IMR-90 (cell line): ENCODE measurements at regions not wholly inside any gene's neighbourhood (a gene's known extent, or its start where the extent isn't known, plus 50 kb on each side); places are given as distances from the start of the nearest gene placed in this dataset.

ENCODE experiments used
- ATAC-seq: fragments of 200-7000 bp; cut with Tn5 transposase; 2 replicates; pipeline ENCODE4 v1.9.1; 2020; ENCODE audit warnings: low read depth, mild to moderate bottlenecking, moderate library complexity
- BruUV-seq: library from RNA; stranded (reverse); fragments of 400-500 nt; replicated peaks from 2 replicates; lab custom pipeline; 2021; lab: Mats Ljungman, UMichigan
- CTCF ChIA-PET: fragments of 300-600 bp; formaldehyde crosslinking; extraction: SDS; loops from one replicate; lab custom pipeline; 2021; ENCODE audit warnings: antibody characterized with exemption; lab: Yijun Ruan, JAX
- POLR2A ChIA-PET: fragments of 300-600 bp; sonication (Branson Sonifier 250); formaldehyde crosslinking; loops from one replicate; lab custom pipeline; 2022; ENCODE audit warnings: antibody characterized with exemption; ENCODE audit not compliant: unreplicated experiment; lab: Charles Lee
- DNase-seq: peaks from one replicate; pipeline ENCODE4 v3.0.0; 2013
- H2AFZ ChIP-seq: replicated peaks from 2 replicates; pipeline ENCODE3; 2013; ENCODE audit warnings: low read length, mild to moderate bottlenecking; ENCODE audit not compliant: poor library complexity
- H2AK5ac ChIP-seq: 2 replicates; pipeline ENCODE4 v1.6.1; 2013; ENCODE audit warnings: low read depth, low read length, inconsistent platforms
- H2AK9ac ChIP-seq: replicated peaks from 2 replicates; pipeline ENCODE3; 2013; ENCODE audit warnings: mild to moderate bottlenecking, low read depth, low read length, moderate library complexity; ENCODE audit not compliant: poor library complexity
- H2BK120ac ChIP-seq: 2 replicates; pipeline ENCODE4 v1.6.1; 2013; ENCODE audit warnings: low read depth, low read length, inconsistent platforms
- H2BK15ac ChIP-seq: 3 replicates; pipeline ENCODE4 v1.6.1; 2013; ENCODE audit warnings: low read depth, low read length, inconsistent platforms
- H2BK20ac ChIP-seq: 2 replicates; pipeline ENCODE4 v1.6.1; 2013; ENCODE audit warnings: low read depth, mild to moderate bottlenecking, inconsistent platforms, low read length, moderate library complexity
- H2BK5ac ChIP-seq: 2 replicates; pipeline ENCODE4 v1.6.1; 2013; ENCODE audit warnings: mild to moderate bottlenecking, low read depth, low read length, inconsistent platforms; ENCODE audit not compliant: poor library complexity, severe bottlenecking
- H3K14ac ChIP-seq: replicated peaks from 2 replicates; pipeline ENCODE4 v1.6.1; 2013; ENCODE audit warnings: low read depth, low read length, inconsistent platforms
- H3K18ac ChIP-seq: 2 replicates; pipeline ENCODE4 v1.6.1; 2013; ENCODE audit warnings: low read depth, low read length, control low read depth
- H3K23ac ChIP-seq: 2 replicates; pipeline ENCODE4 v1.6.1; 2013; ENCODE audit warnings: low read depth, low read length, inconsistent platforms
- H3K27ac ChIP-seq: 2 replicates; pipeline ENCODE4 v1.5.1; 2013; ENCODE audit warnings: mild to moderate bottlenecking, control low read depth, low read length; ENCODE audit not compliant: insufficient read depth
- H3K27me3 ChIP-seq: 2 replicates; pipeline ENCODE4 v1.6.1; 2013; ENCODE audit warnings: low read length; ENCODE audit not compliant: control insufficient read depth, insufficient read depth
- H3K36me3 ChIP-seq: 2 replicates; pipeline ENCODE4 v1.6.1; 2013; ENCODE audit warnings: low read length, mixed read lengths; ENCODE audit not compliant: control insufficient read depth, insufficient read depth
- H3K4ac ChIP-seq: 2 replicates; pipeline ENCODE4 v1.6.1; 2013; ENCODE audit warnings: low read depth, low read length, inconsistent platforms
- H3K4me1 ChIP-seq: 2 replicates; pipeline ENCODE4 v1.6.1; 2013; ENCODE audit warnings: low read length, mixed read lengths; ENCODE audit not compliant: control insufficient read depth, insufficient read depth
- H3K4me2 ChIP-seq: 2 replicates; pipeline ENCODE4 v1.6.1; 2013; ENCODE audit warnings: low read depth, mild to moderate bottlenecking, control low read depth, low read length, moderate library complexity
- H3K4me3 ChIP-seq: 2 replicates; pipeline ENCODE4 v1.5.1; 2013; ENCODE audit warnings: low read depth, mild to moderate bottlenecking, control low read depth, low read length, moderate library complexity; ENCODE audit not compliant: insufficient read depth
- H3K56ac ChIP-seq: 2 replicates; pipeline ENCODE4 v1.6.1; 2013; ENCODE audit warnings: low read length, inconsistent platforms; ENCODE audit not compliant: insufficient read depth; ENCODE audit errors: extremely low read depth
- H3K79me1 ChIP-seq, 2 experiments: 2 replicates each; pipeline ENCODE4 v1.6.1; 2013; ENCODE audit warnings: low read length in 2 of 2, inconsistent platforms in 1 of 2, low read depth in 1 of 2
- H3K9ac ChIP-seq: 2 replicates; pipeline ENCODE4 v1.6.1; 2013; ENCODE audit warnings: low read depth, low read length, control low read depth
- H3K9me1 ChIP-seq: 2 replicates; pipeline ENCODE4 v1.6.1; 2013; ENCODE audit warnings: low read length, inconsistent platforms; ENCODE audit not compliant: insufficient read depth
- H3K9me3 ChIP-seq: 2 replicates; pipeline ENCODE4 v1.6.1; 2013; ENCODE audit warnings: low read length; ENCODE audit not compliant: control insufficient read depth, insufficient read depth
- H4K20me1 ChIP-seq: 2 replicates; pipeline ENCODE4 v1.6.1; 2013; ENCODE audit warnings: low read length, inconsistent platforms; ENCODE audit not compliant: insufficient read depth
- H4K5ac ChIP-seq: 2 replicates; pipeline ENCODE4 v1.6.1; 2013; ENCODE audit warnings: mild to moderate bottlenecking, low read depth, low read length, control low read depth
- H4K8ac ChIP-seq, 2 experiments: 2 replicates each; pipeline ENCODE4 v1.6.1; 2013; ENCODE audit warnings: low read depth in 2 of 2, low read length in 2 of 2, control low read depth in 1 of 2, inconsistent platforms in 1 of 2
- H4K91ac ChIP-seq: 2 replicates; pipeline ENCODE4 v1.6.1; 2013; ENCODE audit warnings: low read depth, low read length, inconsistent platforms; ENCODE audit not compliant: insufficient read depth
- BHLHE40 ChIP-seq: fragments of 150-350 bp; IDR thresholded peaks from 2 replicates; pipeline ENCODE4 v1.6.1; 2016; ENCODE audit warnings: mild to moderate bottlenecking, low read depth, low read length
- CEBPB ChIP-seq: IDR thresholded peaks from 2 replicates; pipeline ENCODE4 v1.6.1; 2012; ENCODE audit warnings: low read depth, low read length, improper control_type of control experiment
- CHD1 ChIP-seq: IDR thresholded peaks from 2 replicates; pipeline ENCODE4 v1.6.1; 2012; ENCODE audit warnings: low read depth, low read length, improper control_type of control experiment
- ELK1 ChIP-seq: fragments of 150-350 bp; IDR thresholded peaks from 2 replicates; pipeline ENCODE4 v1.6.1; 2016; ENCODE audit warnings: low read depth, mild to moderate bottlenecking, low read length, moderate library complexity, borderline replicate concordance
- FOS ChIP-seq: fragments of 150-350 bp; IDR thresholded peaks from 2 replicates; pipeline ENCODE4 v1.6.1; 2016; ENCODE audit warnings: low read depth, low read length
- MAFK ChIP-seq: IDR thresholded peaks from 2 replicates; pipeline ENCODE4 v1.6.1; 2012; ENCODE audit warnings: low read depth, low read length, improper control_type of control experiment
- MAZ ChIP-seq: IDR thresholded peaks from 2 replicates; pipeline ENCODE4 v1.6.1; 2012; ENCODE audit warnings: low read depth, mild to moderate bottlenecking, low read length, improper control_type of control experiment, moderate library complexity, borderline replicate concordance
- MXI1 ChIP-seq: IDR thresholded peaks from 2 replicates; pipeline ENCODE4 v1.6.1; 2012; ENCODE audit warnings: low read depth, mild to moderate bottlenecking, low read length, moderate library complexity, borderline replicate concordance
- NFE2L2 ChIP-seq: fragments of 150-350 bp; IDR thresholded peaks from 2 replicates; pipeline ENCODE4 v1.6.1; 2016; ENCODE audit warnings: low read depth, mild to moderate bottlenecking, low read length
- POLR2A ChIP-seq: IDR thresholded peaks from 2 replicates; pipeline ENCODE4 v1.6.1; 2012; ENCODE audit warnings: mild to moderate bottlenecking, low read depth, low read length
- RAD21 ChIP-seq: IDR thresholded peaks from 2 replicates; pipeline ENCODE4 v1.6.1; 2012; ENCODE audit warnings: low read length, improper control_type of control experiment
- RCOR1 ChIP-seq: IDR thresholded peaks from 2 replicates; pipeline ENCODE4 v1.6.1; 2012; ENCODE audit warnings: mild to moderate bottlenecking, low read length, improper control_type of control experiment; ENCODE audit not compliant: insufficient replicate concordance
- RFX5 ChIP-seq: IDR thresholded peaks from 2 replicates; pipeline ENCODE4 v1.8.0; 2012; ENCODE audit warnings: low read depth, mild to moderate bottlenecking, low read length, moderate library complexity
- SMC3 ChIP-seq: fragments of 150-350 bp; IDR thresholded peaks from 2 replicates; pipeline ENCODE4 v1.6.1; 2016; ENCODE audit warnings: low read depth, mild to moderate bottlenecking, antibody characterized with exemption, low read length, moderate library complexity
- USF2 ChIP-seq: fragments of 150-350 bp; IDR thresholded peaks from 2 replicates; pipeline ENCODE4 v1.6.1; 2017; ENCODE audit warnings: mild to moderate bottlenecking, antibody characterized with exemption, low read length, low read depth
- WGBS, 2 experiments: methylation state at CpG; one replicate each; pipeline versions ENCODE4 v1.1.5 to v1.1.7; 2013; ENCODE audit warnings: missing lambda C conversion rate in 2 of 2; ENCODE audit not compliant: insufficient read length in 1 of 2; ENCODE audit errors: extremely low coverage in 2 of 2; 5-methylcytosine and 5-hydroxymethylcytosine counted together
- dilution Hi-C: fragments of 300-500 bp; cut with HindIII; formaldehyde crosslinking; loops from one replicate; pipeline ENCODE4 v1.14.3; 2018; ENCODE audit warnings: low sequenced_read_pairs; ENCODE audit not compliant: unreplicated experiment
- in situ Hi-C: fragments of 300-500 bp; cut with MboI; formaldehyde crosslinking; loops from 3 replicates; pipeline ENCODE4 v1.14.3; 2019; ENCODE audit warnings: low sequenced_read_pairs, inconsistent platforms, mixed read lengths
- intact Hi-C: fragments of 100-400 bp; cut with micrococcal nuclease; formaldehyde crosslinking; loops from 2 replicates; pipeline ENCODE4 v1.10.0; 2022
- TF ChIP-seq, protein P1 (sequence below): conservative IDR thresholded peaks from 2 replicates; pipeline ENCODE4 v1.5.1; 2012; ENCODE audit warnings: mild to moderate bottlenecking, low read depth, low read length, improper control_type of control experiment

GRCh38 chr11:131232261-131232660 lies 138.2 kb upstream of the NTM start:
- ChIA-PET CTCF (no interaction called here), POLR2A (no interaction called here)
- no peaks in the 10 kb centered on the region for H3K4me1 ChIP-seq
- no peak overlapping the region for H2BK15ac ChIP-seq
- BruUV-seq: no TSS peak
- no peak overlapping the region for H4K8ac ChIP-seq
- H4K5ac ChIP-seq: no peak overlapping the region
- no peak overlapping the region for H2BK120ac ChIP-seq
- H4K20me1 ChIP-seq: no peaks in the 10 kb centered on the region
- H3K27me3 ChIP-seq: peaks cover 9% of the 10 kb centered on the region
- no peaks in the 10 kb centered on the region for H3K36me3 ChIP-seq
- H3K9me1 ChIP-seq: no peaks in the 10 kb centered on the region
- intact Hi-C loops: no loop called here
- in situ Hi-C loops: no loop called here
- no peak overlapping the region for H2AFZ ChIP-seq
- no peak overlapping the region for H3K18ac ChIP-seq
- H3K79me1 ChIP-seq: no peaks in the 10 kb centered on the region
- H3K27ac ChIP-seq: no peak overlapping the region
- no peak overlapping the region for H3K4me2 ChIP-seq
- dilution Hi-C loops: no loop called here
- 19% methylated on average over 3 of the region's 4 CpGs; no CpG with 5 or more reads in 1 of the 2 experiments for WGBS, 2 experiments
- TF ChIP-seq CHD1 (no peak), POLR2A (no peak), RFX5 (no peak), BHLHE40 (no peak), MAFK (no peak), FOS (no peak), MXI1 (no peak), NFE2L2 (no peak), CEBPB (no peak), RCOR1 (no peak), USF2 (no peak), SMC3 (no peak), ELK1 (no peak), RAD21 (no peak), MAZ (no peak)
- TF ChIP-seq, protein P1, sequence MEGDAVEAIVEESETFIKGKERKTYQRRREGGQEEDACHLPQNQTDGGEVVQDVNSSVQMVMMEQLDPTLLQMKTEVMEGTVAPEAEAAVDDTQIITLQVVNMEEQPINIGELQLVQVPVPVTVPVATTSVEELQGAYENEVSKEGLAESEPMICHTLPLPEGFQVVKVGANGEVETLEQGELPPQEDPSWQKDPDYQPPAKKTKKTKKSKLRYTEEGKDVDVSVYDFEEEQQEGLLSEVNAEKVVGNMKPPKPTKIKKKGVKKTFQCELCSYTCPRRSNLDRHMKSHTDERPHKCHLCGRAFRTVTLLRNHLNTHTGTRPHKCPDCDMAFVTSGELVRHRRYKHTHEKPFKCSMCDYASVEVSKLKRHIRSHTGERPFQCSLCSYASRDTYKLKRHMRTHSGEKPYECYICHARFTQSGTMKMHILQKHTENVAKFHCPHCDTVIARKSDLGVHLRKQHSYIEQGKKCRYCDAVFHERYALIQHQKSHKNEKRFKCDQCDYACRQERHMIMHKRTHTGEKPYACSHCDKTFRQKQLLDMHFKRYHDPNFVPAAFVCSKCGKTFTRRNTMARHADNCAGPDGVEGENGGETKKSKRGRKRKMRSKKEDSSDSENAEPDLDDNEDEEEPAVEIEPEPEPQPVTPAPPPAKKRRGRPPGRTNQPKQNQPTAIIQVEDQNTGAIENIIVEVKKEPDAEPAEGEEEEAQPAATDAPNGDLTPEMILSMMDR: no peak
- no peak overlapping the region for H2AK5ac ChIP-seq
- H3K4me3 ChIP-seq: no peak overlapping the region
- no peak overlapping the region for H2BK5ac ChIP-seq
- H3K23ac ChIP-seq: no peak overlapping the region
- H3K9me3 ChIP-seq: no peaks in the 10 kb centered on the region
- no peak overlapping the region for H2BK20ac ChIP-seq
- H3K56ac ChIP-seq: no peak overlapping the region
- H4K91ac ChIP-seq: no peak overlapping the region
- DNase-seq (no peak), ATAC-seq (no peak)
- H2AK9ac ChIP-seq: no peak overlapping the region
- no peak overlapping the region for H3K4ac ChIP-seq
- H3K9ac ChIP-seq: no peak overlapping the region
- no peak overlapping the region for H3K14ac ChIP-seq
